H1 (cell line): ENCODE measurements at regions not wholly inside any gene's neighbourhood (a gene's known extent, or its start where the extent isn't known, plus 50 kb on each side); places are given as distances from the start of the nearest gene placed in this dataset.

ENCODE experiments used
- CBX5 ChIP-seq: fragments of 300-800, 300-1000 bp; sonication (generic); IDR thresholded peaks from 2 replicates; pipeline ENCODE4 v1.7.1; 2016; ENCODE audit warnings: antibody characterized with exemption, low read length, low read depth
- CEBPB ChIP-seq: IDR thresholded peaks from 2 replicates; pipeline ENCODE4 v1.6.1; 2012; ENCODE audit warnings: low read depth, low read length
- CHD1 ChIP-seq: IDR thresholded peaks from 2 replicates; pipeline ENCODE4 v1.6.1; 2012; ENCODE audit warnings: low read depth, low read length, improper control_type of control experiment
- CTCF ChIP-seq, 3 experiments: IDR thresholded peaks; 1 replicate in 2 of 3; 2 replicates in 1 of 3; pipeline versions ENCODE4 v1.5.1 to v1.6.1; 2011; ENCODE audit warnings: low read length in 3 of 3, mild to moderate bottlenecking in 3 of 3, inconsistent platforms in 2 of 3, low read depth in 1 of 3, moderate library complexity in 1 of 3; ENCODE audit not compliant: insufficient read depth in 1 of 3; ENCODE audit errors: control extremely low read depth in 1 of 3
- EP300 ChIP-seq, 2 experiments: IDR thresholded peaks; 1 replicate in 1 of 2; 2 replicates in 1 of 2; pipeline ENCODE4 v1.6.1; 2011 to 2012; ENCODE audit warnings: low read depth in 2 of 2, low read length in 2 of 2, mild to moderate bottlenecking in 2 of 2, borderline replicate concordance in 1 of 2, inconsistent platforms in 1 of 2, moderate library complexity in 1 of 2
- EZH2 ChIP-seq: fragments of 200-600 bp; sonication (generic); IDR thresholded peaks from 2 replicates; pipeline ENCODE4 v1.7.1; 2012; ENCODE audit warnings: low read depth, mild to moderate bottlenecking, moderate library complexity, low read length, inconsistent platforms; ENCODE audit not compliant: severe bottlenecking
- FOSL1 ChIP-seq: IDR thresholded peaks from 2 replicates; pipeline ENCODE4 v1.6.1; 2011; ENCODE audit warnings: mild to moderate bottlenecking, low read depth, low read length, moderate library complexity; ENCODE audit not compliant: insufficient read depth
- POLR2A ChIP-seq, 2 experiments: IDR thresholded peaks; 1 replicate in 1 of 2; 2 replicates in 1 of 2; pipeline ENCODE4 v1.6.1; 2011; ENCODE audit warnings: low read depth in 2 of 2, low read length in 2 of 2, mild to moderate bottlenecking in 2 of 2; ENCODE audit errors: control extremely low read depth in 1 of 2
- RAD21 ChIP-seq, 2 experiments: IDR thresholded peaks in 1 of 2; conservative IDR thresholded peaks in 1 of 2; 2 replicates each; pipeline ENCODE4 v1.6.1; 2011; ENCODE audit warnings: low read depth in 2 of 2, low read length in 2 of 2, improper control_type of control experiment in 1 of 2, inconsistent platforms in 1 of 2, mild to moderate bottlenecking in 1 of 2, moderate library complexity in 1 of 2
- SIRT6 ChIP-seq: IDR thresholded peaks from one replicate; pipeline ENCODE4 v1.7.1; 2012; ENCODE audit warnings: low read length, inconsistent platforms
- SP1 ChIP-seq: IDR thresholded peaks from 2 replicates; pipeline ENCODE4 v1.6.1; 2011; ENCODE audit warnings: low read depth, low read length

GRCh38 chr6:43852350-43852864 is 82.4 kb downstream of the VEGFA start:
- TF ChIP-seq RAD21 (IDR thresholded peaks at IDR 0.05 in 1 of 2, conservative IDR thresholded peaks at IDR 0.05 in 1 of 2; ENCODE audit: low read depth in 2 of 2, low read length in 2 of 2), result no peak
- no peak for TF ChIP-seq FOSL1
- TF ChIP-seq EZH2, result no peak
- TF ChIP-seq CEBPB, result no peak
- no peak for TF ChIP-seq CTCF (IDR thresholded peaks at IDR 0.05; ENCODE audit: control extremely low read depth in 1 of 3, insufficient read depth in 1 of 3, low read depth in 1 of 3, low read length in 3 of 3)
- no peak for TF ChIP-seq POLR2A (IDR thresholded peaks at IDR 0.05; ENCODE audit: control extremely low read depth in 1 of 2, low read depth in 2 of 2, low read length in 2 of 2)
- TF ChIP-seq CBX5, result no peak
- TF ChIP-seq EP300 (IDR thresholded peaks at IDR 0.05; ENCODE audit: borderline replicate concordance in 1 of 2, low read depth in 2 of 2, low read length in 2 of 2), result no peak
- TF ChIP-seq SP1, result no peak
- TF ChIP-seq CHD1, result no peak
- no peak for TF ChIP-seq SIRT6
